Panc1 (cell line): ENCODE measurements at regions not wholly inside any gene's neighbourhood (a gene's known extent, or its start where the extent isn't known, plus 50 kb on each side); places are given as distances from the start of the nearest gene placed in this dataset.

Experiments used
- ATAC-seq: fragments of 200-7000 bp; cut with Tn5 transposase; 2 replicates; pipeline ENCODE4 v1.9.1; 2020; ENCODE audit warnings: mild to moderate bottlenecking, moderate library complexity
- BruUV-seq: library from RNA; stranded (reverse); fragments of 400-500 nt; replicated peaks from 2 replicates; lab custom pipeline; 2021; lab: Mats Ljungman, UMichigan
- CTCF ChIA-PET: fragments of 300-600 bp; sonication (Branson Sonifier 250); formaldehyde crosslinking; loops from one replicate; lab custom pipeline; 2022; ENCODE audit warnings: antibody characterized with exemption; lab: Charles Lee
- POLR2A ChIA-PET: fragments of 300-600 bp; sonication (Branson Sonifier 250); formaldehyde crosslinking; loops from one replicate; lab custom pipeline; 2022; ENCODE audit warnings: antibody characterized with exemption; lab: Charles Lee
- DNase-seq: peaks from one replicate; pipeline ENCODE4 v3.0.0-alpha.2; 2010; ENCODE audit warnings: low read depth, low spot score
- H3K27ac ChIP-seq: 2 replicates; pipeline ENCODE4 v1.5.1; 2011; ENCODE audit warnings: mild to moderate bottlenecking, low read length, inconsistent platforms
- H3K27me3 ChIP-seq: fragments of 200-500 bp; sonication (Bioruptor generic); 2 replicates; pipeline ENCODE4 v1.6.0; 2014; ENCODE audit warnings: low read length, inconsistent platforms; ENCODE audit not compliant: control insufficient read depth, insufficient read depth
- H3K36me3 ChIP-seq: fragments of 200-500 bp; sonication (Bioruptor generic); 2 replicates; pipeline ENCODE4 v1.5.1; 2014; ENCODE audit warnings: inconsistent platforms, mild to moderate bottlenecking, low read length, moderate library complexity; ENCODE audit not compliant: control insufficient read depth, insufficient read depth
- H3K4me1 ChIP-seq: 2 replicates; pipeline ENCODE4 v1.5.1; 2011; ENCODE audit warnings: inconsistent platforms, mild to moderate bottlenecking, low read length, moderate library complexity; ENCODE audit not compliant: control insufficient read depth, insufficient read depth
- H3K4me3 ChIP-seq, 2 experiments: 2 replicates each; pipeline ENCODE4 v1.5.1; 2011 to 2012; ENCODE audit warnings: low read depth in 2 of 2, low read length in 2 of 2, mild to moderate bottlenecking in 2 of 2, inconsistent platforms in 1 of 2, moderate library complexity in 1 of 2
- H3K9me3 ChIP-seq: fragments of 200-500 bp; sonication (Bioruptor generic); 2 replicates; pipeline ENCODE4 v1.5.1; 2014; ENCODE audit warnings: low read depth, mild to moderate bottlenecking, inconsistent platforms, low read length, moderate library complexity; ENCODE audit not compliant: control insufficient read depth, insufficient read depth
- CTCF ChIP-seq: fragments of 450-650 bp; IDR thresholded peaks from 2 replicates; pipeline ENCODE4 v1.5.1; 2017; ENCODE audit warnings: mild to moderate bottlenecking
- POLR2AphosphoS5 ChIP-seq: IDR thresholded peaks from 2 replicates; pipeline ENCODE4 v1.6.1; 2012; ENCODE audit warnings: mild to moderate bottlenecking, low read depth, low read length, moderate library complexity
- REST ChIP-seq, 2 experiments: IDR thresholded peaks; 2 replicates each; pipeline ENCODE4 v1.6.1; 2011 to 2012; ENCODE audit warnings: low read depth in 2 of 2, control low read depth in 1 of 2, low read length in 1 of 2, mild to moderate bottlenecking in 1 of 2, moderate library complexity in 1 of 2; ENCODE audit not compliant: insufficient read depth in 1 of 2
- SIN3A ChIP-seq: IDR thresholded peaks from 2 replicates; pipeline ENCODE4 v1.6.1; 2012; ENCODE audit warnings: low read depth, mild to moderate bottlenecking, low read length, moderate library complexity, borderline replicate concordance; ENCODE audit not compliant: insufficient read depth
- TCF7L2 ChIP-seq: IDR thresholded peaks from 2 replicates; pipeline ENCODE4 v1.6.1; 2011; ENCODE audit warnings: mild to moderate bottlenecking, low read depth, low read length, inconsistent platforms
- in situ Hi-C: cut with HindIII; loops from 2 replicates; pipeline ENCODE4 v1.10.0; 2016; ENCODE audit warnings: low sequenced_read_pairs, low pct_unique_long_range_greater_than_20kb
- intact Hi-C: fragments of 100-400 bp; cut with micrococcal nuclease; formaldehyde crosslinking; loops from one replicate; pipeline ENCODE4 v1.10.0; 2022; ENCODE audit not compliant: unreplicated experiment

GRCh38 chr5:158163451-158164295, 304.7 kb upstream of the CLINT1 start:
- H3K4me1 ChIP-seq = no peaks in the 10 kb centered on the region
- TF ChIP-seq POLR2AphosphoS5 = no peak
- no peaks in the 10 kb centered on the region for H3K36me3 ChIP-seq
- no peak for ATAC-seq
- H3K4me3 ChIP-seq = no peak overlapping the region
- in situ Hi-C loops (no loop called here), intact Hi-C loops (no loop called here)
- POLR2A ChIA-PET = no interaction called here
- CTCF ChIA-PET = no interaction called here
- no peaks in the 10 kb centered on the region for H3K27me3 ChIP-seq
- no TSS peak for BruUV-seq
- H3K27ac ChIP-seq = no peak overlapping the region
- no peak for DNase-seq
- no peaks in the 10 kb centered on the region for H3K9me3 ChIP-seq

GRCh38 chr5:158162479-158163034, 303.6 kb upstream of the CLINT1 start:
- ChIA-PET CTCF (no interaction called here), POLR2A (no interaction called here)
- Histone ChIP-seq H3K36me3 (no peaks in the 10 kb centered on the region), H3K9me3 (no peaks in the 10 kb centered on the region), H3K27me3 (no peaks in the 10 kb centered on the region), H3K27ac (no peak overlapping the region), H3K4me3 (no peak overlapping the region), H3K4me1 (no peaks in the 10 kb centered on the region)
- TF ChIP-seq REST (IDR thresholded peaks at IDR 0.05; ENCODE audit: insufficient read depth in 1 of 2, low read depth in 2 of 2, low read length in 1 of 2) = no peak
- TF ChIP-seq SIN3A = no peak
- TF ChIP-seq POLR2AphosphoS5 = no peak
- no peak for TF ChIP-seq TCF7L2
- TF ChIP-seq CTCF = no peak
- BruUV-seq = no TSS peak
- intact Hi-C loops = no loop called here
- in situ Hi-C loops = no loop called here
- ATAC-seq (no peak), DNase-seq (no peak)

- Histone ChIP-seq H3K9me3 (no peaks in the 10 kb centered on the region), H3K27ac (no peak overlapping the region), H3K27me3 (no peaks in the 10 kb centered on the region), H3K4me3 (no peak overlapping the region), H3K36me3 (no peaks in the 10 kb centered on the region), H3K4me1 (no peaks in the 10 kb centered on the region)
- ATAC-seq (no peak), DNase-seq (no peak)
- ChIA-PET POLR2A (no interaction called here), CTCF (no interaction called here)
- BruUV-seq = no TSS peak
- TF ChIP-seq TCF7L2 = no peak
- no peak for TF ChIP-seq POLR2AphosphoS5
- TF ChIP-seq REST (IDR thresholded peaks at IDR 0.05; ENCODE audit: insufficient read depth in 1 of 2, low read depth in 2 of 2, low read length in 1 of 2) = no peak
- TF ChIP-seq CTCF = no peak
- TF ChIP-seq SIN3A = no peak
- in situ Hi-C loops = no loop called here
- intact Hi-C loops = no loop called here
Observed at GRCh38 chr5:158162026-158162425, 303.1 kb upstream of the CLINT1 start.
